HG03342 (cell line): ENCODE measurements at regions not wholly inside any gene's neighbourhood (a gene's known extent, or its start where the extent isn't known, plus 50 kb on each side); places are given as distances from the start of the nearest gene placed in this dataset.

Experiments used
- ATAC-seq: cut with Tn5 transposase; IDR thresholded peaks from one replicate; pipeline ENCODE4 v1.9.1; 2021; ENCODE audit warnings: mild to moderate bottlenecking, moderate library complexity; ENCODE audit not compliant: unreplicated experiment

GRCh38 chr16:13545271-13545670 is 374.7 kb upstream of the ERCC4 start:
- no peak for ATAC-seq

GRCh38 chr16:13550254-13550653 is 369.7 kb upstream of the ERCC4 start:
- no peak for ATAC-seq

GRCh38 chr16:13552062-13552959 is 367.6 kb upstream of the ERCC4 start:
- no peak for ATAC-seq

GRCh38 chr16:13552960-13553257 is 367.0 kb upstream of the ERCC4 start:
- no peak for ATAC-seq

GRCh38 chr16:13553453-13553985 is 366.4 kb upstream of the ERCC4 start:
- ATAC-seq = no peak

- ATAC-seq = no peak
Measured at GRCh38 chr16:13554005-13554404, 365.9 kb upstream of the ERCC4 start.

- no peak for ATAC-seq
Measured at GRCh38 chr16:13554643-13555042, 365.3 kb upstream of the ERCC4 start.

GRCh38 chr16:13557418-13557817 is 362.5 kb upstream of the ERCC4 start:
- no peak for ATAC-seq

- ATAC-seq = no peak
Measured at GRCh38 chr16:13558752-13559151, 361.2 kb upstream of the ERCC4 start.

- ATAC-seq = no peak
Measured at GRCh38 chr16:13559624-13560023, 360.3 kb upstream of the ERCC4 start.

- no peak for ATAC-seq
Measured at GRCh38 chr16:13560151-13560550, 359.8 kb upstream of the ERCC4 start.

GRCh38 chr16:13561291-13562070 is 358.5 kb upstream of the ERCC4 start:
- no peak for ATAC-seq

- ATAC-seq = no peak
Measured at GRCh38 chr16:13568803-13569202, 351.2 kb upstream of the ERCC4 start.

- ATAC-seq = no peak
Measured at GRCh38 chr16:13569986-13570385, 350.0 kb upstream of the ERCC4 start.

- no peak for ATAC-seq
Measured at GRCh38 chr16:13571036-13571435, 348.9 kb upstream of the ERCC4 start.

GRCh38 chr16:13573903-13574302 is 346.1 kb upstream of the ERCC4 start:
- no peak for ATAC-seq

- ATAC-seq = no peak
Measured at GRCh38 chr16:13586051-13586450, 333.9 kb upstream of the ERCC4 start.

GRCh38 chr16:13587181-13587580 is 332.8 kb upstream of the ERCC4 start:
- ATAC-seq = no peak

- no peak for ATAC-seq
Measured at GRCh38 chr16:13594823-13595222, 325.1 kb upstream of the ERCC4 start.

GRCh38 chr16:13606804-13607203 is 313.1 kb upstream of the ERCC4 start:
- no peak for ATAC-seq

GRCh38 chr16:13607289-13607688 is 312.7 kb upstream of the ERCC4 start:
- no peak for ATAC-seq

GRCh38 chr16:13611596-13611995 is 308.4 kb upstream of the ERCC4 start:
- ATAC-seq = no peak
